ENCODE measurements at regions not wholly inside any gene's neighbourhood (a gene's known extent, or its start where the extent isn't known, plus 50 kb on each side); places are given as distances from the start of the nearest gene placed in this dataset.
"Not testable (repeated sequence)": the region's sequence is repeated elsewhere in the genome, so short reads cannot be mapped to it uniquely, and the experiment has no call there.

- TF ChIP-seq POLR2AphosphoS5 (IDR thresholded peaks at IDR 0.05) (no peak), POLR2A (IDR thresholded peaks at IDR 0.05) (no peak), EP300 (IDR thresholded peaks at IDR 0.05) (no peak), CTCF (IDR thresholded peaks at IDR 0.05) (no peak)
- no peak for DNase-seq (ENCODE audit: low spot score in 2 of 2)
- Histone ChIP-seq H3K4me1 (no peaks in the 10 kb centered on the region), H3K27ac (no peak overlapping the region), H3K27me3 (peaks cover 3% of the 10 kb centered on the region), H3K36me3 (no peaks in the 10 kb centered on the region), H3K9me3 (no peaks in the 10 kb centered on the region), H3K4me3 (no peak overlapping the region)
Measured at GRCh38 chr17:6255322-6255721, 179.6 kb downstream of the AIPL1 start.

GRCh38 chr17:6254036-6254435 lies 180.9 kb downstream of the AIPL1 start:
- Histone ChIP-seq H3K27me3 (peaks cover 2% of the 10 kb centered on the region), H3K4me3 (no peak overlapping the region), H3K27ac (no peak overlapping the region), H3K36me3 (no peaks in the 10 kb centered on the region), H3K4me1 (no peaks in the 10 kb centered on the region), H3K9me3 (no peaks in the 10 kb centered on the region)
- 76% methylated on average over 5 of the region's 5 CpGs for WGBS
- TF ChIP-seq POLR2A (IDR thresholded peaks at IDR 0.05): no peak
- TF ChIP-seq EP300 (IDR thresholded peaks at IDR 0.05): no peak
- TF ChIP-seq CTCF (IDR thresholded peaks at IDR 0.05): no peak
- TF ChIP-seq POLR2AphosphoS5 (IDR thresholded peaks at IDR 0.05): no peak
- DNase-seq (ENCODE audit: low spot score in 2 of 2): no peak

- not testable (repeated sequence) for H3K27ac ChIP-seq; H3K36me3 ChIP-seq; H3K4me1 ChIP-seq; H3K4me3 ChIP-seq; DNase-seq (ENCODE audit: low spot score in 2 of 2); H3K9me3 ChIP-seq; H3K27me3 ChIP-seq
- 63% methylated on average over 5 of the region's 5 CpGs for whole genome bisulfite sequencing
Measured at GRCh38 chr17:6251640-6252039, 181.5 kb downstream of the WSCD1 start.

GRCh38 chr17:6249732-6250131 lies 179.6 kb downstream of the WSCD1 start:
- Histone ChIP-seq H3K27me3 (peaks cover 4% of the 10 kb centered on the region), H3K4me1 (no peaks in the 10 kb centered on the region), H3K36me3 (no peaks in the 10 kb centered on the region), H3K27ac (no peak overlapping the region), H3K4me3 (no peak overlapping the region), H3K9me3 (no peaks in the 10 kb centered on the region)
- TF ChIP-seq POLR2AphosphoS5 (IDR thresholded peaks at IDR 0.05): no peak
- TF ChIP-seq CTCF (IDR thresholded peaks at IDR 0.05): no peak
- TF ChIP-seq POLR2A (IDR thresholded peaks at IDR 0.05): no peak
- TF ChIP-seq EP300 (IDR thresholded peaks at IDR 0.05): no peak
- WGBS: 40% methylated on average over 5 of the region's 5 CpGs
- no peak for DNase-seq (ENCODE audit: low spot score in 2 of 2)

- Histone ChIP-seq H3K27ac (no peak overlapping the region), H3K4me1 (no peaks in the 10 kb centered on the region), H3K9me3 (no peaks in the 10 kb centered on the region), H3K27me3 (peaks cover 9% of the 10 kb centered on the region), H3K4me3 (no peak overlapping the region), H3K36me3 (no peaks in the 10 kb centered on the region)
- 91% methylated on average over 4 of the region's 4 CpGs for WGBS
- TF ChIP-seq EP300 (IDR thresholded peaks at IDR 0.05) (no peak), POLR2A (IDR thresholded peaks at IDR 0.05) (no peak)
- no peak for DNase-seq (ENCODE audit: low spot score in 2 of 2)
Measured at GRCh38 chr17:6248061-6248460, 177.9 kb downstream of the WSCD1 start.

GRCh38 chr17:6245301-6246177 lies 175.4 kb downstream of the WSCD1 start:
- Histone ChIP-seq H3K36me3 (no peaks in the 10 kb centered on the region), H3K4me3 (no peak overlapping the region), H3K27me3 (peaks cover 18% of the 10 kb centered on the region), H3K9me3 (no peaks in the 10 kb centered on the region), H3K4me1 (no peaks in the 10 kb centered on the region), H3K27ac (no peak overlapping the region)
- DNase-seq (ENCODE audit: low spot score in 2 of 2): no peak
- 67% methylated on average over 8 of the region's 8 CpGs for WGBS
- TF ChIP-seq CTCF (IDR thresholded peaks at IDR 0.05): no peak

Data from suprapubic skin (tissue), 4 donors.